ENCODE measurements at regions not wholly inside any gene's neighbourhood (a gene's known extent, or its start where the extent isn't known, plus 50 kb on each side); places are given as distances from the start of the nearest gene placed in this dataset.

DNA sequence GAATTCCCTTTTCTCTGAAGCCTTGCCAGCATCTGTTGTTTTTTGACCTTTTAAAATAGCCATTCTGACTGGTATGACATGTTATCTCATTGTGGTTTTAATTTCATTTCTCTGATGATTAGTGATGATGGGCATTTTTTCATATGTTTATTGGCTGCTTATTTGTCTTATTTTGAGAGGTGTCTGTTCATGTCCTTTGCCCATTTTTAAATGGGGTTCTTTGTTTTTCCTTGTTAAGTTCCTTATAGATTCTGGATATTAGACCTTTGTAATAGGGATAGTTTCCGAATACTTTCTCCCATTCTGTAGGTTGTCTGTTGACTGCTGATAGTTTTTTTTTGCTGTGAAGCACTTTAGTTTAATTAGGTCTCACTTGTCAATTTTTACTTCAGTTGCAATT is 54.0 kb upstream of the C1orf185 start:
- POLR2A ChIA-PET, result no interaction called here
- RAD21 ChIA-PET (ENCODE audit: low non-redundant PET in 1 of 2, low total read pairs in 2 of 2, uncharacterized antibody in 2 of 2, unreplicated experiment in 2 of 2), result no interaction called here
- no peak overlapping the region for H2AFZ ChIP-seq (ENCODE audit: low read depth, low read length, poor library complexity, severe bottlenecking)
- H3K36me3 ChIP-seq (ENCODE audit: control insufficient read depth in 1 of 2, insufficient read depth in 2 of 2, low read length in 2 of 2), result no peaks in the 10 kb centered on the region
- no peaks in the 10 kb centered on the region for H3K4me1 ChIP-seq (ENCODE audit: control insufficient read depth in 1 of 2, insufficient read depth in 2 of 2, low read length in 2 of 2)
- no TSS peak for BruUV-seq (replicated peaks)
- no peak overlapping the region for H3K27ac ChIP-seq (ENCODE audit: low read depth, low read length)
- no peak for ATAC-seq
- H3K9me3 ChIP-seq (ENCODE audit: control insufficient read depth in 1 of 2, insufficient read depth in 1 of 2, low read depth in 1 of 2, low read length in 2 of 2), result no peaks in the 10 kb centered on the region
- no peak for DNase-seq (ENCODE audit: low read depth, low spot score)
- no peak for TF ChIP-seq ZFX (IDR thresholded peaks at IDR 0.05)
- TF ChIP-seq EZH2phosphoT487 (IDR thresholded peaks at IDR 0.05; ENCODE audit: borderline replicate concordance), result no peak
- TF ChIP-seq, protein P1, sequence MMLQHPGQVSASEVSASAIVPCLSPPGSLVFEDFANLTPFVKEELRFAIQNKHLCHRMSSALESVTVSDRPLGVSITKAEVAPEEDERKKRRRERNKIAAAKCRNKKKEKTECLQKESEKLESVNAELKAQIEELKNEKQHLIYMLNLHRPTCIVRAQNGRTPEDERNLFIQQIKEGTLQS (IDR thresholded peaks at IDR 0.05), result no peak
- TF ChIP-seq RAD21 (IDR thresholded peaks at IDR 0.05; ENCODE audit: low read depth), result no peak
- TF ChIP-seq ELF1 (IDR thresholded peaks at IDR 0.05; ENCODE audit: borderline replicate concordance, low read depth), result no peak
- TF ChIP-seq ZNF274 (IDR thresholded peaks at IDR 0.05; ENCODE audit: low read depth, low read length), result no peak
- TF ChIP-seq, protein P2, sequence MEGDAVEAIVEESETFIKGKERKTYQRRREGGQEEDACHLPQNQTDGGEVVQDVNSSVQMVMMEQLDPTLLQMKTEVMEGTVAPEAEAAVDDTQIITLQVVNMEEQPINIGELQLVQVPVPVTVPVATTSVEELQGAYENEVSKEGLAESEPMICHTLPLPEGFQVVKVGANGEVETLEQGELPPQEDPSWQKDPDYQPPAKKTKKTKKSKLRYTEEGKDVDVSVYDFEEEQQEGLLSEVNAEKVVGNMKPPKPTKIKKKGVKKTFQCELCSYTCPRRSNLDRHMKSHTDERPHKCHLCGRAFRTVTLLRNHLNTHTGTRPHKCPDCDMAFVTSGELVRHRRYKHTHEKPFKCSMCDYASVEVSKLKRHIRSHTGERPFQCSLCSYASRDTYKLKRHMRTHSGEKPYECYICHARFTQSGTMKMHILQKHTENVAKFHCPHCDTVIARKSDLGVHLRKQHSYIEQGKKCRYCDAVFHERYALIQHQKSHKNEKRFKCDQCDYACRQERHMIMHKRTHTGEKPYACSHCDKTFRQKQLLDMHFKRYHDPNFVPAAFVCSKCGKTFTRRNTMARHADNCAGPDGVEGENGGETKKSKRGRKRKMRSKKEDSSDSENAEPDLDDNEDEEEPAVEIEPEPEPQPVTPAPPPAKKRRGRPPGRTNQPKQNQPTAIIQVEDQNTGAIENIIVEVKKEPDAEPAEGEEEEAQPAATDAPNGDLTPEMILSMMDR (IDR thresholded peaks at IDR 0.05 in 2 of 3, conservative IDR thresholded peaks at IDR 0.05 in 1 of 3; ENCODE audit: borderline replicate concordance in 1 of 3, insufficient read depth in 1 of 3, low read depth in 2 of 3, low read length in 2 of 3), result no peak
- TF ChIP-seq, protein P3, sequence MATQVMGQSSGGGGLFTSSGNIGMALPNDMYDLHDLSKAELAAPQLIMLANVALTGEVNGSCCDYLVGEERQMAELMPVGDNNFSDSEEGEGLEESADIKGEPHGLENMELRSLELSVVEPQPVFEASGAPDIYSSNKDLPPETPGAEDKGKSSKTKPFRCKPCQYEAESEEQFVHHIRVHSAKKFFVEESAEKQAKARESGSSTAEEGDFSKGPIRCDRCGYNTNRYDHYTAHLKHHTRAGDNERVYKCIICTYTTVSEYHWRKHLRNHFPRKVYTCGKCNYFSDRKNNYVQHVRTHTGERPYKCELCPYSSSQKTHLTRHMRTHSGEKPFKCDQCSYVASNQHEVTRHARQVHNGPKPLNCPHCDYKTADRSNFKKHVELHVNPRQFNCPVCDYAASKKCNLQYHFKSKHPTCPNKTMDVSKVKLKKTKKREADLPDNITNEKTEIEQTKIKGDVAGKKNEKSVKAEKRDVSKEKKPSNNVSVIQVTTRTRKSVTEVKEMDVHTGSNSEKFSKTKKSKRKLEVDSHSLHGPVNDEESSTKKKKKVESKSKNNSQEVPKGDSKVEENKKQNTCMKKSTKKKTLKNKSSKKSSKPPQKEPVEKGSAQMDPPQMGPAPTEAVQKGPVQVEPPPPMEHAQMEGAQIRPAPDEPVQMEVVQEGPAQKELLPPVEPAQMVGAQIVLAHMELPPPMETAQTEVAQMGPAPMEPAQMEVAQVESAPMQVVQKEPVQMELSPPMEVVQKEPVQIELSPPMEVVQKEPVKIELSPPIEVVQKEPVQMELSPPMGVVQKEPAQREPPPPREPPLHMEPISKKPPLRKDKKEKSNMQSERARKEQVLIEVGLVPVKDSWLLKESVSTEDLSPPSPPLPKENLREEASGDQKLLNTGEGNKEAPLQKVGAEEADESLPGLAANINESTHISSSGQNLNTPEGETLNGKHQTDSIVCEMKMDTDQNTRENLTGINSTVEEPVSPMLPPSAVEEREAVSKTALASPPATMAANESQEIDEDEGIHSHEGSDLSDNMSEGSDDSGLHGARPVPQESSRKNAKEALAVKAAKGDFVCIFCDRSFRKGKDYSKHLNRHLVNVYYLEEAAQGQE (IDR thresholded peaks at IDR 0.05; ENCODE audit: low read depth), result no peak
- H3K4me2 ChIP-seq (ENCODE audit: low read length), result no peak overlapping the region
- H3K79me2 ChIP-seq (ENCODE audit: insufficient read depth, low read length), result no peaks in the 10 kb centered on the region
- CTCF ChIA-PET, result interaction anchor here (2.0 kb wide), 1 partner anchor 175 kb away, joined by 8 read pairs; no protein-coding TSS in a partner anchor
- no peaks in the 10 kb centered on the region for H3K9me2 ChIP-seq (ENCODE audit: insufficient read depth)
- H3K27me3 ChIP-seq (ENCODE audit: insufficient read depth, low read length), result no peaks in the 10 kb centered on the region
- H3K4me3 ChIP-seq (replicated peaks in 1 of 2; ENCODE audit: low read depth in 1 of 2, low read length in 2 of 2), result no peak overlapping the region
- H3K9ac ChIP-seq (ENCODE audit: low read length), result no peak overlapping the region
- intact Hi-C loops (cut with micrococcal nuclease), result loop anchor here (5.0 to 10.0 kb wide), 2 partner anchors 271 to 683 kb away; no protein-coding TSS in a partner anchor
- H4K20me1 ChIP-seq (ENCODE audit: insufficient read depth), result no peaks in the 10 kb centered on the region
